ENCODE measurements at regions not wholly inside any gene's neighbourhood (a gene's known extent, or its start where the extent isn't known, plus 50 kb on each side); places are given as distances from the start of the nearest gene placed in this dataset.
"Not testable (repeated sequence)": the region's sequence is repeated elsewhere in the genome, so short reads cannot be mapped to it uniquely, and the experiment has no call there.

- H3K9me3 ChIP-seq (ENCODE audit: control insufficient read depth in 2 of 3, insufficient read depth in 1 of 3, low read length in 3 of 3); FAIRE-seq; H3K4me3 ChIP-seq (ENCODE audit: low read length in 3 of 3); H3K27ac ChIP-seq (ENCODE audit: low read depth in 2 of 2, low read length in 2 of 2); H3K36me3 ChIP-seq (ENCODE audit: control insufficient read depth in 2 of 3, insufficient read depth in 3 of 3, low read length in 3 of 3); H3K4me1 ChIP-seq (ENCODE audit: control insufficient read depth in 2 of 3, insufficient read depth in 2 of 3, low read depth in 1 of 3, low read length in 3 of 3); H3K27me3 ChIP-seq (ENCODE audit: control insufficient read depth, insufficient read depth, low read length); intact Hi-C loops (cut with DNase I); DNase-seq; H3K9ac ChIP-seq (ENCODE audit: low read length in 3 of 3): not testable (repeated sequence)
Measured at GRCh38 chr1:209173796-209174195, 409.7 kb upstream of the CAMK1G start.

- Histone ChIP-seq H3K27me3 (ENCODE audit: control insufficient read depth, insufficient read depth, low read length) (no peaks in the 10 kb centered on the region), H3K9ac (ENCODE audit: low read length in 3 of 3) (no peak overlapping the region), H3K4me1 (ENCODE audit: control insufficient read depth in 2 of 3, insufficient read depth in 2 of 3, low read depth in 1 of 3, low read length in 3 of 3) (no peaks in the 10 kb centered on the region), H3K9me3 (ENCODE audit: control insufficient read depth in 2 of 3, insufficient read depth in 1 of 3, low read length in 3 of 3) (peaks cover 0 to 4% (median 0%) of the 10 kb centered on the region in 3 donors), H3K4me3 (ENCODE audit: low read length in 3 of 3) (no peak overlapping the region), H3K27ac (ENCODE audit: low read depth in 2 of 2, low read length in 2 of 2) (no peak overlapping the region), H3K36me3 (ENCODE audit: control insufficient read depth in 2 of 3, insufficient read depth in 3 of 3, low read length in 3 of 3) (no peaks in the 10 kb centered on the region)
- no peak for TF ChIP-seq CTCF (IDR thresholded peaks at IDR 0.05; ENCODE audit: borderline replicate concordance, extremely low read depth, insufficient read depth)
- no peak for DNase-seq
- intact Hi-C loops (cut with DNase I): no loop called here
- no peak for FAIRE-seq
Measured at GRCh38 chr1:209176866-209177430, 406.6 kb upstream of the CAMK1G start.

GRCh38 chr1:209183195-209183594, 400.3 kb upstream of the CAMK1G start:
- H3K9me3 ChIP-seq (ENCODE audit: control insufficient read depth in 2 of 3, insufficient read depth in 1 of 3, low read length in 3 of 3): no peaks in the 10 kb centered on the region
- no peak overlapping the region for H3K4me3 ChIP-seq (ENCODE audit: low read length in 3 of 3)
- no peak for TF ChIP-seq CTCF (IDR thresholded peaks at IDR 0.05; ENCODE audit: borderline replicate concordance, extremely low read depth, insufficient read depth)
- DNase-seq (no peak), FAIRE-seq (no peak)
- H3K36me3 ChIP-seq (ENCODE audit: control insufficient read depth in 2 of 3, insufficient read depth in 3 of 3, low read length in 3 of 3): no peaks in the 10 kb centered on the region
- no peaks in the 10 kb centered on the region for H3K27me3 ChIP-seq (ENCODE audit: control insufficient read depth, insufficient read depth, low read length)
- H3K9ac ChIP-seq (ENCODE audit: low read length in 3 of 3): no peak overlapping the region
- no peaks in the 10 kb centered on the region for H3K4me1 ChIP-seq (ENCODE audit: control insufficient read depth in 2 of 3, insufficient read depth in 2 of 3, low read depth in 1 of 3, low read length in 3 of 3)
- no peak overlapping the region for H3K27ac ChIP-seq (ENCODE audit: low read depth in 2 of 2, low read length in 2 of 2)
- intact Hi-C loops (cut with DNase I): no loop called here

- intact Hi-C loops (cut with DNase I): no loop called here
- Histone ChIP-seq H3K9me3 (ENCODE audit: control insufficient read depth in 2 of 3, insufficient read depth in 1 of 3, low read length in 3 of 3) (no peaks in the 10 kb centered on the region), H3K4me3 (ENCODE audit: low read length in 3 of 3) (no peak overlapping the region), H3K36me3 (ENCODE audit: control insufficient read depth in 2 of 3, insufficient read depth in 3 of 3, low read length in 3 of 3) (no peaks in the 10 kb centered on the region), H3K9ac (ENCODE audit: low read length in 3 of 3) (no peak overlapping the region), H3K27ac (ENCODE audit: low read depth in 2 of 2, low read length in 2 of 2) (no peak overlapping the region), H3K27me3 (ENCODE audit: control insufficient read depth, insufficient read depth, low read length) (no peaks in the 10 kb centered on the region), H3K4me1 (ENCODE audit: control insufficient read depth in 2 of 3, insufficient read depth in 2 of 3, low read depth in 1 of 3, low read length in 3 of 3) (no peaks in the 10 kb centered on the region)
- no peak for TF ChIP-seq CTCF (IDR thresholded peaks at IDR 0.05; ENCODE audit: borderline replicate concordance, extremely low read depth, insufficient read depth)
- FAIRE-seq (no peak), DNase-seq (no peak)
Measured at GRCh38 chr1:209187589-209187988, 395.9 kb upstream of the CAMK1G start.
